HuH-7.5 (cell line): ENCODE measurements at regions not wholly inside any gene's neighbourhood (a gene's known extent, or its start where the extent isn't known, plus 50 kb on each side); places are given as distances from the start of the nearest gene placed in this dataset.
A peak's percentile ranks its signal among the peaks of the same experiment; 100 is the strongest.

Experiments used
- DNase-seq: peaks from one replicate; pipeline ENCODE4 v3.0.0; 2011; ENCODE audit warnings: low spot score

DNA sequence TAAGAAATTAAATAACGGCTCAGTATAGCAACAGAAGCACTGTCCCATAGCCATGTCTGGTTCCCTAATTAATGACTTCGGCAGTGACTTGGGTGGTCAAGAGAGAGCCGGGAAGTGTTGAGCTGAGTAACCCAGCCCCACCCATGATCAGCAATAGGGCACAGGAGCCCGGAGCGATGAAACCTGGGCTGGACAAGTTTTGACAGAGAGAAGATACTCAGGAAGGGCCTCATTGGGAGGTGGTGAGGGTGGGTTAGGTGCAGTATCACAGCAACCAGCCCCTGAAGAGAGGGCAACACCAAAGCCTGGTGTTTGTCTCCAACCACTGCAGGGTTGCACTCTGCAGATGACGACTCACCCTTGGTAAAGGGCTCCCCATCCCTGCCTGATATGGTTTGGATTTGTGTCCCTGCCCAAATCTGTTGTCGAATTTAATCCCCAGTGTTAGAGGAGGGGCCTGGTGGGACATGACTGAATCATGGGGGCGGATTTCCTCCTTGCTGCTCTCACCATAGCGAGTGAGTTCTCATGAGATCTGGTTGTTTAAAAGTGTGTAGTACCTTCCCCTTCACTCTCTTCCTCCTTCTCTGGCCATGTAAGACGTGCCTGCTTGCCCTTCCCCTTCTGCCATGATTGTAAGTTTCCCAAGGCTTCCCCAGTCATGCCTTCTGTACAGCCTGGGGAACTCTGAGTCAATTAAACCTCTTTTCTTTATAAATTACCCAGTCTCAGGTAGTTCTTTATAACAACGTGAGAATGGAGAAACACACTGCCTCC lies 124.9 kb upstream of the MED13L start:
- no peak for DNase-seq

DNA sequence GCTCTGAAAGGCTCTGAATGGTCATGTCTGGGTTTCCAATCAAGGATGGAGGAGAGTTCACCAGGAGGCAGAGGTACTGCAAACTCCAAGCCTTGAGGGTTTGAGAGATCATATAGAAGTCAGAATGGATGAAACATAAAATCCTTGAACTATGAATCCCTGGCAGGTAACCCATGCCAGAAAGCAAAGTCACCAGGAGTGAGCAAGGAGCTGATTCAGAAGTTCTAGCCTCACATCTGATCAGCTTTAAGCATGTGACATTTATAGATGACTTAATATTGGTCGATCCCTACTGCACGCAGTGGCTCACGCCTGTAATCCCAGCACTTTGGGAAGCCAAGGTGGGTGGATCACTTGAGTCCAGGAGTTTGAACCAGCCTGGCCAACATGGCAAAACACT lies 126.1 kb upstream of the MED13L start:
- DNase-seq, result no peak

DNA sequence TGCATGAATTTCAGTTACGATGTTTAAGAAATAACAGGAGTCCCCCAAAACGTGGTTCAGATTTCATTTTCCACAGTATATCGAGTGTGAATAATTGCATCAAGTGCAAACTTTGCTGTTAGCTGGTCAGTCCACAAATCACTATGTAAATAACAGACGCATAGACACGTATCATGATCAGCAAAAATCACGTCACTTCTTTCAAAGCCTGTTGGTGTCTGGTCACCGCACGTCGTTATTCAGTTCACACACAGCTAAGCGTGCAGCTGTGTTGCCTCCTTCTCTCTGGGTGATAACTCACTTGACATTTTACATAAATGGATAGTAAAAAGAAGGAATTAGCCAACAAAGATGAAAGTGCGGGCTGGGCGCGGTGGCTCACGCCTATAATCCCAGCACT lies 126.8 kb upstream of the MED13L start:
- DNase-seq, result no peak

DNA sequence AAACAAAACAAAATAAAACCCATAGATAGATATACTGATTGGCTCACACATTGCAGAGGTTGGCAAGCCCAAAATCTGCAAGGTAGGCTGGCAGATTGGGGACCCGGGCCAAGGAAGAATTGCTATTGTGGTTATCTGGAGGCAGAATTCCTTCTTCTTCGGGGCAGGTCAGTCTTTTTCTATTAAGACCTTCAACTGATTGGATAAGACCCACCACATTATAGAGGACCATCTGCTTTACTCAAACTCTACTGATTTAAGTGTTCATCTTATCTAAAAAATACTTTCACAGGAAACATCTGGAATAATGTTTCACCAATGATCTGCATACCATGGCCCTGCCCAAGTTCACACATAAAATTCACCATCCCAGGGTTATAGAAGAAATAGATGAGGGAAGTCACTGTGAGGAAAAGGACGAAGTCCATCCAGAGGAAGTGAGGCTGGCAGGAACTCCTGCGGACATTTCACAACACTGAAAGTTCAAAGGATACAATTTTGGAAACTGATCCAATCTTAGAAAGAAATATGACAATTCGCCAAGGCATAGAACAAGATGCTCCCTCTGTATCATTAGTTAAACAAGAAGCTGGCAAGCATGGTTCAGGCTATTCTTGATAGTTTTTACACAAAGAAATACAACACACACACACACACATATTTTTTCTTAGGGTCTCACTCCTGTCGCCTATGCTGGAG lies 127.6 kb upstream of the MED13L start:
- DNase-seq, result no peak

DNA sequence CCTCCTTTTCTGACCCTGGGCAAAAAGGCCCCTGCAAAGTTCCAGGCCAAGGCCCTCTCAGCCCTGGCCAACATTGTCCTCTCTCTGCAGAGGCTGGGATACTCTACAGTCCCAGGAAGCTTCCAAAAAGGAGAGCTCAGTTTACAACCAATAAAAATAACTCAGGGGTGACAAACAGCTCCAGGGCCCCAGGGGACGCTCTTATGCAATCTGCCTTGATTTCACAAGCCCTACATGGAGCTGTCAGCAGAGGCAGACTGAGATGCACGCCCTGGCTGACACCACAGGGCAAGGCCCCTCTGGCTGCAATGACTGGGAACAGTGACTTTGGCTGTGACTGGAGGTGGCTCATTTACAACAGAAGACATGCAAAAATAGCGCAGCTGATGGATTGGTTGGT lies 129.0 kb upstream of the MED13L start:
- peak; percentile 75 for DNase-seq

DNA sequence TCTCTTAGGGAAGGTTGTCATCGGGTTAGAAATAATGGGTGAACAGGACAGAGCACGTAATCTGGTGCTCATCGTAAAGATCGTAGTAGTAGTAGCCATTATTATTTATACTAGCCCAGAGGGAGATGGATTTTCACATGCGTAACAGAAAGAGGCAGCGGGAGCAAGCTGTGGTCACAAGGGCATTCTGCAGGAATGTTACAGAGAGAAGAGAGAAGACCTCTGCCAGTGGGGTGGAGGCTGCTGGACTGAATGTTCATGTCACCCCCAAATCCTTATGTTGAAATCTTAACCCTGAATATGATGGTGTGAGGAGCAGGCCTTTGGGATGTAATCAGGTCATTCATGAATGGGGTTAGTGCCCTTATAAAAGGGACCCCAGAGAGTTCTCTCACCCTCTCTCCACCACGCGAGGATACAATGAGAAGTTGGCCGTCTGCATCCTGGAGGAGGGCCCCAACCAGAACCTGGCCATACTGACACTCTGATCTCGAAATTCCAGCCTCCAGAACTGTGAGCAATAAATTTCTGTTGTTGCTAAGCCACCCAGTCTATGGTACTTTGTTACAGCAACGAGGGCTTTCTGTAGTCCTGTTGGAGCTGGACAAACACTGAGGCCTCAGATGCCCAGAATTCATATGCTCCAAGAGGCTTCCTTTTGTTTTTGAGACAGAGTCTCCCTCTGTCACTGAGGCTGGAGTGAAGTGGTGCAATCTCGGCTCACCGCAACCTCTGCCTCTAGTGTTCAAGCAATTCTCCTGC lies 131.2 kb upstream of the MED13L start:
- no peak for DNase-seq

DNA sequence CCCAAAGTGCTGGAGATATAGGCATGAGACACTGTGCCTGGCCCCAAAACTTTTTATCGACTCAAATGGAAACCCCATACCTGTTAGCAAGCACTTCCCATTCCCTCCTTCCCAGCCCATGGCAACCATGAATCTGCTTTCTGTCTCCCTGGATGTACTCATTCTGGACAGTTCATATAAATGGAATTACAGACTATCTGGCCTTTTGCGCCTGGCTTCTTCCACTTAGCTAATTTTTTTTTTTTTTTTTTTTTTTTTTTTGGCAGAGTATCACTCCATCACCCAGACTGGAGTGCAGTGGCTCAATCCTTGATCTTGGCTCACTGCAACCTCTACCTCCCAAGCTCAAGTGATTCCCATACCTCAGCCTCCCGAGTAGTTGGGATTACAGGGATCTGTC lies 134.5 kb upstream of the MED13L start:
- DNase-seq, result no peak

DNA sequence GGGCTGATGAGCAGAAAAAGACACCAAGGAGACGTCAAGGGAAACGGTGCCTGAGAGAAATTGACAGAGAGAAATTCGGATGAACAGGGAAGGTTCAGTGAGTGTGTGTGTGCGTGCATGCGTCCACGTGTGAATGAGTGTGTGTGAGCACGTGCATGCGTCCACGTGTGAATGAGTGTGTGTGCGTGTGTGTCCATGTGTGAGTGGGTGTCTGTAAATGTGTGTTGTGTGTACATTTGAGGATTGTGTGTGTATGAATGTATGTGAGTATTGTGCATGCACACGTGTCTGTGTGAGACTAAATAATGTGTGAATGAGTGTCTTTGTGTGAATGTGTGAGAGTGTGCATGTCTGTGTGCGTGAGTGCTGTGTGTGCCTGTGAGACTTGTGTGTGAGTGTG lies 137.4 kb upstream of the MED13L start:
- DNase-seq, result no peak

DNA sequence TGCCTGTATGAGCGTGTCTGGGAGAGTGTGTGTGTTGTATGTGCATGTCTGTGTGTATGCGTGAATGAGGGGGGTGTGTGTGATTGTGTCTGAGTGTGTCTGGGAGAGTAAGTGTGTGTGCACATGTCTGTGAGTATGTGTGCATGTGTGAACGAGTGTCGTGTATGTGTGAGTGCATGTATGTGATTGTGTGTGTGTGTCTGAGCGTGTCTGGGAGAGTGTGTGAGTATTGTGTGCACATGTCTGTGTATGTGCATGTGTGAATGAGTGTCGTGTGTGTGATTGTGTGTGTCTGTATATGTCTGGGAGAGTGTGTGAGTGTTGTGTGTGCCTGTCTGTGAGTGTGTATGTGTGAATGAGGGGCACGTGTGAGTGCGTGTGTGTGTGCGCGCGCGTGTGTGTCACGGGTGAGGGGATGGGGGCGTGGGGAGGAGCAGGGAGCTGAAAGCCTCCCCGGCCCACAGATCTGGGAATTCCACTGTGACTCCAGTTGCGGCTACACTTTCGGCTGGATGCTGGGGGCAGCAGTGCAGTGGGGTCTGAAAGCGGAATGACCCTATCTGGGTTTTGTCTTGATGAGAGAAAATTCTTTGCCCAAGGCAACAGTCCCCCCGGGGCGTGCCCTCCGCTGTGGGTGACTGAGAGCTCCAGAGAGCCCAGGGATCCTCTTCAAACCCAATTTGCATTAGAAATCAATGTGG lies 138.1 kb upstream of the MED13L start:
- DNase-seq, result no peak

DNA sequence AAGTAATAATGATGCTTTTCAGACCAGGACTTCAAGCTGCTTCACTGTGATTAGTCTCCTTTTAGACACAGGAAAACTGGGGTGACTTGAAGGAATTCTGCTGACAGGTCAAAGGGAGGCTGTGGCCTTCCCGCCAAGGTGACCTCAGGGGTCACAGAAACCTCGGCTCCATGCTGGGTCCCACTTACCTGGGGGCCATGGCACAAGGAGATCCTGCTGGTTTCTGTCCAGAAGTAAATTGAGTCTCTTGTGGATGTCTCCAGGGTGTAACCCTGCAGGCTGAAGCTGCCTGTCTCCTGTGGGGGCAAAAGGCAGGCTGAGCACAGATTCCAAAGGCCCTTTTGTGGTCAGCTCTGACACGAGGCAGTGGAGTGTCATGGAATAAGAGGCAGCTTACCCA lies 138.7 kb upstream of the MED13L start:
- no peak for DNase-seq

DNA sequence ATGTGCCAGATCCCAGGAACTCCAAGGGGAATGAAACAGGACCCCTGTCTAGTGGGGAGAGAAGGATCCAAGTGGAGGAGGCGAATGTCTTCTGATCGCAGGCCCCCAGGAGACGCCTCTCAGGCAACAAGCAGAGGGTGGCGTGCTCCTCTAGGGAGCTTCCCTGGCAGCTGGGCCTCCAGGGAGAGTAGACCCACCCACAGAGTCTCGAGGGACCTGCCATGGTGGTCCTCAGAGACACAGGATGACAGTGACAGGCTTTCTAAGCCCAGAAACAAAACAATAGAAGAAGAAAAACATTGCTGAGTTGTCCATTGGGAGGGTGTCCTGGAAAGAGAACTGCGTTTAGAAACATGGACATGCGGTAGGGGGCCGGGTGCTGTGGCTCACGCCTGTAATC lies 140.6 kb upstream of the MAP1LC3B2 start:
- DNase-seq, result no peak

DNA sequence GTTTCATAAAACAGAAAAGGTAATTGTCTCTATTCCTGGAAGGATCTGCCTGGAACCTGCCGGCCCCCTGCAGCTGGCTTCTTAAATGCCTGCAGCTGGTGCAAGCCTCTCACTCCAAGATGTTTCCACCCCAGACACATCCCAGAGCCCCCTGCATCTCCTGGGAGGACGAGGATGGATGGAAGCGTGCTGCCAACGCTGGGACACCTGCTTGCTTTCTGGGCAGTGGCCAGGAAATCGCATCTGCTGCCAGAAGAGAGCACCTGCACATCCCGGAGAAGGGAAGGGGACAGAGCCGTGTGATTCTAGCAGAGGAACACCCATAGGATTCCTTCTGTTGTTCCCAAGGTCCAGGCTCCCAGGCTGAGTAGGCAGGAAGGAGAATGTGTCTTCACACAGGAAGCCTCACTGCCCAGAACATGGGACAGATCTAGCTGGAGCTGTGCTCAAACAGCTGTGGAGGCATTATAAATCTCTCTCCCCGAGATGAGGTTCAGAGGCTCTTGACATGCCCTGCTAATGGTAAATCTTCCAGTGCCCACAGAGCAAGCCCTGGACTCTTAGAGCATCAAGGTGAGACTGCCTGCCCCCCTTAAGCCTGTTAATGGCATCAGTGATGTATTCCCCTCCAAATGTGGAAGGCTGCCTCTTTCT lies 138.8 kb upstream of the MAP1LC3B2 start:
- no peak for DNase-seq

DNA sequence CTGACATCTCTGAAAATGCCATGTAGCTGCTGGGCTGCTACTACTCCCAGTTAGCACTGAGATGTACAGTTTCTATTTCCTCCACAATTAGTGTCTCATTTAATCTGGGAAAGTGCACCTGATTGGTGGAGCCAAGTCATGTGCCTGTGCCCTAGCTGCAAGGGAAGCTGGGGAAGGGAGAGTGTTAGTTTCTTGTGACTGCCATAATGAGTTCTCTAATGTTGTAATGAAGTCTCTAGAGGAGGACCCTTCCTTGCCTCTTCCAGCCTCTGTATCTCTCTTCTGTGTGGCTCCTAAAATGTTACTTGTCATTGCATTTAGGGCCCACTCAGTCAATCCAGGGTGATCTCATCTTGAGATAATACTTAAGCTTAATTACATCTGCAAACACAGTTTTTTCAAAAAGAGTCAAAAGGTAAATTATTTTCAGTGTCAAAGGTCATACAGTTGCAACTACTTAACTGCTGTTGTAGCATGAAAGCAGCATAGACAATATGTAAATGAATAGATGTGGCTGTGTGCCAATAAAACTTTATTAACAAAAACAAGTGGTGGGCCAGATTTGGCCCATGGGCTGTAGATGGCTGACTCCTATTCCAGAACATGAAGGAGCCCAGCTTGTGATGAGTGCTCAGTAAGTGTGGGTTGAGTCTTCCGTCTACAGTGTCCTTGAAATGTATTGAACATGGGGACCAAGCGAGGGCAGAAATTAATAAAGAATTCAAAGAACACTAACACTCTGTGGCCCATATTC lies 137.2 kb upstream of the MAP1LC3B2 start:
- no peak for DNase-seq

DNA sequence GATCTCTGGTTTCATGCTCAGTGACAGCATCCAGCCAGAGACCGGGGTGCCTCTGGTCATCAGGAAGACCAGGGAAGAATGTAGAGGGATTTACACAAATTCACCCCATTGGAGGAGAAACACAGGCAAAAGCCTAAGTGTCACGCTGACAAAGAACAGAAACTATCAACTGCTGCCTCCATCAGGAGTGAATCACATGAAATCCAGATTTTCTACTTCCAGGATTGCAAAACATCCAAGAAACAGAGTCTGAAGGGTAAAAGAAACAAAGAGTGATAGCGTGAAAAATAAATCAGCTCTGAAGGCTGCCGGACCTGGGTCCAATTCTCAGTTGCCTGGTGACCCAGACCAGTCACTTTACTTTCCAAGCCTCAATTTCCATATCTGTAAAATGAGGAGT lies 136.1 kb upstream of the MAP1LC3B2 start:
- DNase-seq, result no peak

DNA sequence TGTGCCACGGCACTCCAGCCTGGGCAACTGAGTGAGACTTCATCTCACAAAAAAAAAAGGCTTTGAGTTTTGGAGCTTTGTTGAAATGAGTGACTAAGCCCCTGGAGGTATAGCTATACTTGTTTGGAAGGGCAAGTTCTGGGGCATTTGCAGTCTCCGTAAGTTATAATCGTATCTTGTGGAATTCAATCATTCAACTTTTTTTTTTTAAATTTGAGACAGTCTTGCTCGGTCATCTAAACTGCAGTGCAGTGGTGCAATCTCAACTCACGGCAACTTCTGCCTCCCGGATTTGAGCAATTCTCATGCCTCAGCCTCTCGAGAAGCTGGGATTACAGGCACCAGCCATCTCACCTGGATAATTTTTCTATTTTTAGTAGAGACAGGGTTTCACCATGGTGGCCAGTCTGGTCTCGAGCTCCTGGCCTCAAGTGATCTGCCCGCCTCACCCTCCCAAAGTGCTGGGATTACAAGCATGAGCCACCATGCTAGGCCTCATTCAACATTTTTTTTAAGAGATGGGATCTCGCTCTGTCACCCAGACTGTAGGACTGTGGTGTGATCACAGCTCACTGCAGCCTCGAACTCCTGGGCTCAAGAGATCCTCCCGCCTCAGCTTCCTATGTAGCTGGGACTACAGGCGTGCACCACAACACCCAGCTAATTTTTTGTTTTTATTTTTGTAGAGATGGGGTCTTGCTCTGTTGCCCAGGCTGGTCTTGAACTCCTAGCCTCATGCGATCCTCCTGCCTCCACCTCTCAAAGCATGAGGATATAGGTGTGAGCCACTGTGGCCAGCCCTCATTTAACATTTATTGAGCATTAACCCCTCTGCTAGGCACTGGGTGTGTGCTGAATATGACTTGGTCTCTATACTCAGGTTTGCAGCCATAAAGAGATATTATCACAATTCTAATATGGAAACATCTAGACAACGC lies 133.7 kb upstream of the MAP1LC3B2 start:
- no peak for DNase-seq

DNA sequence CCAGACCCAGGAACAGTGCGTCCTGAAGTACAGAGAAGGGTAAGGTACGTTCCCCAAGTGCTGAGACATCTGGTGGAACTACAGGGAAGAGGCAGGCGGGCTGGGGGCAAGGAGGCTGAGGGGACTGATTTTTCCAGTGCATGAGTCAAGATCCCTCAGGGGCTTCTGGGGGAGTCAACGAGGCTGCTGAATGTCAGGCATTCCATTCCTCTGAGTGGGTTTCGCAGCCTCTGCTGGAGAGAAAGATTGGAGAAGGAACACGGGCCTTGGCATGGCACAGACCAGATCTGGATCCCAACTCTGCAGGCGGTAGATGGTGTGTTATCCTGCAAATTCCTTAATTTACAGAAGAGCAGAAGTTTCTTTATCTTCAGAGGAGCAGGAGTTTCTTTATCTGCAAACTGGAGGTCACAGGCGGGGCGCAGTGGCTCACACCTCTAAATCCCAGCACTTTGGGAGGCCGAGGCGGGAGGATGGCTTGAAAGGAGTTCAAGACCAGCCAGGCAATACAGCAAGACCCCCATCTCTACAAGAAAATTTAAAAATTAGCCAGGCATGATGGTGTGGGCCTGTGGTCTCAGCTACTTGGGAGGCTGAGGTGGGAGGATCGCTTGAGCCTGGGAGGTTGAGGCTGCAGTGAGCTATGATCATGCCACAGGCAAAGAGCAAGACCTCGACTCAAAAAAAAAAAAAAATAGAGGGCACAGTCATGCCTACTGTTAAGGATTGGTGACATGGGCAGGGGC lies 132.6 kb upstream of the MAP1LC3B2 start:
- no peak for DNase-seq

DNA sequence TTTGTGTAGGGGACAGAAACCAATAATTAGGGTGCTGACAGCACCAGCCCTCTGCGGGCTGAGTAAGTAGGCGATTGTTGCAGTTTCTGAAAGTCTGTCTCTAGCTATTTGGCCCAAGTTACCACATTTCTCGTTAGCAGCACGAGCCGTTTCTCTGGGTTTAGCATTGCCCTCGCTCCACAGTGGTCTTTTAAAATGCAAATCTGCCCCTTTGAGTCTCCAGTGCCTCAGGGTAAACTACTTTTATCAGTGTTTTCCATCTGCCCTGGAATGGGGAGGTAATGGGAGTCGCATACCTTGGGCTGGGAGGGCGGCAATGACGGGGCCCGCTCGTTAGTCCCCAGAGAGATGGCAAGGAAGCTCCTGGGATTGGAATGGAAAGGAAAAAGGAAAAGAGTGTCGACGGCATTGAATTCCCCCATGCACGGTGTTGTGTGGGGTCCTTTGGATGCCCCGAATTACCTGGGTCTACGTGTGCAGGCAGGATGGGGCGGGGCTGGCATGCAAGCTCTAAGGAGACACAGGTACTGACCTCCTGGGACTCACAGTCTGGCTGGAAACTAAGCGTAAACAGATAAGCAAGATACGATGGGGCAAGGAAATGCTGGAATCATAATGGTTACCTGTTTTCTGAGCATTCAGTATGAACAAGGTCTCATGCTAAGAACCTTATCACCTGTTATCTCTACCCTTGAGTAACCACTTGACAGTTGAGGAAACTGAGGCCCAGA lies 131.8 kb upstream of the MAP1LC3B2 start:
- no peak for DNase-seq

DNA sequence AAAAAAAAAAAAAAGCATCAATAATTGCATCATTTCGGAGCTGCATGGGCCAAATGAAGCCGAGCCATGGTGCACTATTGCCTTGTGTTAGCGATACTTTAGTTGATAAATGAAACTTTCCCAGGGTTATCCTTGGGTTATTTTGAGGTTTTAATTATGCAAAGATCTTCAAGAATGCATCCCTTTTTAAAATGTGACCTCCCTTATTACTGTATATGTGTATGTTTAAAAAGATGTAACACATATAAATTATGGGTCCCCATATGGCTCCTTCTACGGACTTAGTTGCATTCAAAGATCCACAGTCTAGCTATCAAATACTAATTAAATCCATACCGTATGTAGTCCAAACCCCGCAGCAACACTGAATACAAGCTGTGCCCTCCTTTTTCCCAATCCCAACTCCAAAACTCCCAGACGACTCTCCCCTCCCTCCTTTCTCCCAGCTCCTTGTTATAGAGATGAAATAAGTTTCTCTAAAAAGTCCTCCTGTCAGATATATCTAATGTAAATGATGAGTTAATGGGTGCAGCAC lies 129.3 kb upstream of the MAP1LC3B2 start:
- no peak for DNase-seq
